ENCODE measurements at regions not wholly inside any gene's neighbourhood (a gene's known extent, or its start where the extent isn't known, plus 50 kb on each side); places are given as distances from the start of the nearest gene placed in this dataset.

DNA sequence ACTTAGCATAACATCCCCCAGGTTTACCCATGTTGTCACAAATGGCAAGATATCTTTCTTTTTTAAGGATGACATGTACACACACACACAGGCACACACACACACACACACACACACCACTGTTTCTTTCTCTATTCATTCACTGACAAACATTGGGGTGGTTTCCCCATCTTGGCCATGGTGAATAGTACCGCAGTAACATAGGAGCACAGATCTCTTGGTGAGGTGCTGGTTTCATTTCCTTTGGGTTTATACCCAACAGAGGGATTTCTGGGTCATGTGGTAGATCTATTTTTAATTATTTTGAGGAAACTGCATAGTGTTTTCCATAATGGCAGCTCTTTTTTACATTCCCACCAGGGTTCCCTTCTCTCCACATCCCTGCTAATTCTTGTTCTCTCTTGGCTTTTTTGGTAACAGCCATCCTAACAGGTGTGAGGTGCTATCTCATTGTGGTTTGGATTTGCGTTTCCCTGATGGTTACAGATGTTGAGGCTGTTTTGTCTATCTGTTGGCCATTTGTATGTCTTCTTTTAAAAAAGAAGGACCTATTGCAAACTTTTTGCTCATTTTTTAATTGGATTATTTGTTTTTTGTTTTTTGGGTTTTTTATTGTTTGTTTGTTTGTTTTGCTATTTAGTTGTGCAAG, 251.7 kb upstream of the IRS2 start:
- intact Hi-C loops (cut with DNase I) = no loop called here
- no peak for TF ChIP-seq POLR2A (IDR thresholded peaks at IDR 0.05)
- TF ChIP-seq, protein P1, sequence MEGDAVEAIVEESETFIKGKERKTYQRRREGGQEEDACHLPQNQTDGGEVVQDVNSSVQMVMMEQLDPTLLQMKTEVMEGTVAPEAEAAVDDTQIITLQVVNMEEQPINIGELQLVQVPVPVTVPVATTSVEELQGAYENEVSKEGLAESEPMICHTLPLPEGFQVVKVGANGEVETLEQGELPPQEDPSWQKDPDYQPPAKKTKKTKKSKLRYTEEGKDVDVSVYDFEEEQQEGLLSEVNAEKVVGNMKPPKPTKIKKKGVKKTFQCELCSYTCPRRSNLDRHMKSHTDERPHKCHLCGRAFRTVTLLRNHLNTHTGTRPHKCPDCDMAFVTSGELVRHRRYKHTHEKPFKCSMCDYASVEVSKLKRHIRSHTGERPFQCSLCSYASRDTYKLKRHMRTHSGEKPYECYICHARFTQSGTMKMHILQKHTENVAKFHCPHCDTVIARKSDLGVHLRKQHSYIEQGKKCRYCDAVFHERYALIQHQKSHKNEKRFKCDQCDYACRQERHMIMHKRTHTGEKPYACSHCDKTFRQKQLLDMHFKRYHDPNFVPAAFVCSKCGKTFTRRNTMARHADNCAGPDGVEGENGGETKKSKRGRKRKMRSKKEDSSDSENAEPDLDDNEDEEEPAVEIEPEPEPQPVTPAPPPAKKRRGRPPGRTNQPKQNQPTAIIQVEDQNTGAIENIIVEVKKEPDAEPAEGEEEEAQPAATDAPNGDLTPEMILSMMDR (IDR thresholded peaks at IDR 0.05) = no peak
- WGBS, 2 donors = 63 to 77% methylated on average over 2 of the region's 2 CpGs
- ATAC-seq = no peak
- Histone ChIP-seq H3K27me3 (no peaks in the 10 kb centered on the region), H3K4me3 (no peak overlapping the region), H3K4me1 (no peaks in the 10 kb centered on the region), H3K36me3 (replicated peaks in 1 of 2; ENCODE audit: insufficient read depth in 1 of 2, low read depth in 2 of 2) (no peaks in the 10 kb centered on the region), H3K9me3 (no peaks in the 10 kb centered on the region), H3K27ac (no peak overlapping the region)
- no peak for DNase-seq

DNA sequence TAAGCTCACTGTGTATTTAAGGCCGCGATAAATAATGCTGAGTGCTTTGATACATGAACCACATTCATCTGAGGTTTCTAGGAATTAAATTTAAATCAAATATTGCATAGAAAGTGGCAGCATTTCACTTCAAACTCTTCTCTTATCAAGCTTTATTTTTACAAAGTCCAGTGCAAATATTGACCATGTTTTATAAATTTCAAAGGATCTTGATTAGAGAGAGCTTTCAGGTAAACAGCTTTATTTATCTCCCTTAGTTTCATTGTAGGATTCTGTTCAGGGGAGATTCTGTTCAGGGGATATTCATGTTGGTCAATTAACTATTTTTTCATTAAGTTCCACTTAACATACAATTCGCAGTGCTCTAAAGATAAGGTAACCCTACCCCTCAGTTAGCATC, 249.7 kb upstream of the IRS2 start:
- Histone ChIP-seq H3K36me3 (replicated peaks in 1 of 2; ENCODE audit: insufficient read depth in 1 of 2, low read depth in 2 of 2) (no peaks in the 10 kb centered on the region), H3K4me3 (no peak overlapping the region), H3K4me1 (no peaks in the 10 kb centered on the region), H3K9me3 (no peaks in the 10 kb centered on the region), H3K27ac (no peak overlapping the region), H3K27me3 (no peaks in the 10 kb centered on the region)
- intact Hi-C loops (cut with DNase I) = no loop called here
- no peak for DNase-seq
- WGBS, 2 donors = 67 to 73% methylated on average over 3 of the region's 3 CpGs
- no peak for ATAC-seq
- no peak for TF ChIP-seq POLR2A (IDR thresholded peaks at IDR 0.05)
- TF ChIP-seq, protein P1 (IDR thresholded peaks at IDR 0.05) = no peak

DNA sequence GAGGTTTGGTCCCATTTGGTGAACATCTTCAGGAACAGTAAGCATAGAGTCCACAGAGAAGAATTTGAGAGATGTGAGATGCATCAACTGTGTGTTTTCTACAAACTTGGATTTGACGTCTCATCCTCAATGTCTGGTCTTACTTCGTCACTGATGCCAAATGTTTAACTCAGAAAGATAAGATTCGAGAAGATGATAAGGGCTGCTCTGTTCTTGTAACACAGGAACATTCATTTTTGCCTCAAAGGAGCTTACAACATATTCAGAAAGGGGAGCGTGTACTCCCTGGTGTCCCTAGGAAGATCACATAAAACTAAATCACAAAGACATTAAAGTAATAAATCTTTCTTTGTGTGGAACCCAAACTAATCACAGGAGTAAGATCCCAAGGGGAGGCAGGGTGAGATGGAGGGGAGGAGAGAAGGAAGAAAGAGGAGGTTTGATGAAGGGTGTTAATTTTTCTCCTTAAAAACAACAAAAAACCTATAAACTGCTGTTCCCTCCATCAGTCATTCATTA, 247.7 kb upstream of the IRS2 start:
- no peak for DNase-seq
- TF ChIP-seq, protein P1 (IDR thresholded peaks at IDR 0.05) = no peak
- no peak for TF ChIP-seq POLR2A (IDR thresholded peaks at IDR 0.05)
- no peaks in the 10 kb centered on the region for H3K9me3 ChIP-seq
- intact Hi-C loops (cut with DNase I) = no loop called here
- no peak for ATAC-seq
- H3K27ac ChIP-seq = no peak overlapping the region
- no peaks in the 10 kb centered on the region for H3K4me1 ChIP-seq
- 57 to 66% methylated on average over 4 of the region's 4 CpGs for WGBS, 2 donors
- no peak overlapping the region for H3K4me3 ChIP-seq
- no peaks in the 10 kb centered on the region for H3K36me3 ChIP-seq (replicated peaks in 1 of 2; ENCODE audit: insufficient read depth in 1 of 2, low read depth in 2 of 2)
- H3K27me3 ChIP-seq = no peaks in the 10 kb centered on the region

DNA sequence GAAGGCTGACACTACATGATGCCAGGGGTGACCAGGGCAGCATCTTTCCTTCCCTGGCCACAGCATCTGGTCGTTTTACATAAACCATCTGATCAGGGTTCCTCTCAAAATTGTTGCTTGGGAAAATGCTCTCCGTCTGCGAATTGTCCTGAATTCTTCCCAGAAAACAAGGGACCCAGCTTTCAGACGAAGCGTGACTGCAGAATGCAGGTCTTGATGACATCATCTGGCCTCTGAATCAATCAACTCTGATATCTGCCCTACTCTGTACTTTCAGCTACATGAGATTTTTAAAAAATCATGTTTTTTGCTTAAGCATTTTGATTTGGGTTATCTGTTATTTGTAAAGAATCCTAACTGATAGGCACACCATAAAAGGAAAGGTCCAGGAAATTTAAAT, 246.6 kb upstream of the IRS2 start:
- Histone ChIP-seq H3K4me1 (no peaks in the 10 kb centered on the region), H3K9me3 (no peaks in the 10 kb centered on the region), H3K27ac (no peak overlapping the region), H3K27me3 (no peaks in the 10 kb centered on the region), H3K4me3 (no peak overlapping the region), H3K36me3 (replicated peaks in 1 of 2; ENCODE audit: insufficient read depth in 1 of 2, low read depth in 2 of 2) (no peaks in the 10 kb centered on the region)
- DNase-seq (no peak), ATAC-seq (no peak)
- intact Hi-C loops (cut with DNase I) = no loop called here
- WGBS, 2 donors = 60 to 69% methylated on average over 5 of the region's 5 CpGs
- TF ChIP-seq, protein P1 (IDR thresholded peaks at IDR 0.05) = no peak
- no peak for TF ChIP-seq POLR2A (IDR thresholded peaks at IDR 0.05)

DNA sequence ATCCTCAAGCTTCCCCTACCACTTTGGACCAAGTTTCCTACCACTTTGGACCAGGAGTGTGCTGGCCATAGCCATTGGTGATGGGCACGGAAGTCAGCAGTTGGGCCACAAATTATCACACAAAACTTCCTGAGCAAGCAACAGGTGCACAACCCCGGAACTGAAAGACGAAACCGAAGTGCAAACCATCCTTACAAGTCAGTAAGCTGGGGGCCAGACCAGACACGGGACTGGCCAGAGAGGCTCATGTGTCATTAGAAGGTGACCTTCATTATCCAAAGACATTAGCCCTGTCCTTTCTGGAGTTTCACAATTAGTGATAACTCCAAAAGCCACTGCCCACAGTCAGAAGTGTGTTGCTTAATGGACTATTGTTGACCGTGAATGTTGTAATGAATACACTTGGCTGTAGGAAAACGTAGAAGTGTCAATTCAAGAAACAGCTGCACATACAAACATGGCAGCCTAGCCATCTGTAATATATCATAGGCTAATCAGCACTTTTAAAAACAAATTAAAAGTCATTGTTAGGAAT, 244.1 kb upstream of the IRS2 start:
- Histone ChIP-seq H3K27ac (no peak overlapping the region), H3K4me1 (no peaks in the 10 kb centered on the region), H3K27me3 (no peaks in the 10 kb centered on the region), H3K9me3 (no peaks in the 10 kb centered on the region), H3K4me3 (no peak overlapping the region), H3K36me3 (replicated peaks in 1 of 2; ENCODE audit: insufficient read depth in 1 of 2, low read depth in 2 of 2) (no peaks in the 10 kb centered on the region)
- ATAC-seq (no peak), DNase-seq (no peak)
- no peak for TF ChIP-seq POLR2A (IDR thresholded peaks at IDR 0.05)
- TF ChIP-seq, protein P1 (IDR thresholded peaks at IDR 0.05) = no peak
- intact Hi-C loops (cut with DNase I) = no loop called here
- WGBS, 2 donors = 67 to 75% methylated on average over 7 of the region's 7 CpGs

Measured in body of pancreas (tissue), 4 donors.